ENCODE measurements at regions not wholly inside any gene's neighbourhood (a gene's known extent, or its start where the extent isn't known, plus 50 kb on each side); places are given as distances from the start of the nearest gene placed in this dataset.
"Not testable (repeated sequence)": the region's sequence is repeated elsewhere in the genome, so short reads cannot be mapped to it uniquely, and the experiment has no call there.

DNA sequence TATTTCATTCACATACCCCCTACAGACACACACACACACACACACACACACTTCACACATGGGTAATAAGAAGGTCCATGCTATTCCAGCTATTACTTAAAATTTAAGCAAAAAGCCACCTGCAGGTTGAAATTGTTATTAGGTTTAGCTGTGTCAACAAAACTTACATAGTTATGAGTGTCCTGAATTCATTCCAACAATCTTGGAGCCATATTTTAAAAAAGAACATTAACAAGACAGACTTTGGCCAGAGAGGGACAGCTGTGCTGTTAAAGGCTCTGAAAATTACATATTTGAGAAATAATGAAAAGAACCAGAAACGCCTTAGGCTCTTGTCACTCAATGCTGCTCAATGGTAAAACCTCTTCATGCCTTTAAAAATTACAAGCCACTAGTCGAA lies 455.3 kb downstream of the EPM2A start:
- POLR2A ChIA-PET, result no interaction called here
- no peaks in the 10 kb centered on the region for H3K36me3 Mint-ChIP-seq (ENCODE audit: insufficient read depth, unreplicated experiment)
- H3K27me3 Mint-ChIP-seq (ENCODE audit: insufficient read depth, unreplicated experiment), result no peaks in the 10 kb centered on the region
- intact Hi-C loops (cut with micrococcal nuclease; ENCODE audit: unreplicated experiment), result no loop called here
- no peak overlapping the region for H3K27ac Mint-ChIP-seq (ENCODE audit: unreplicated experiment)
- TF ChIP-seq, protein P1, sequence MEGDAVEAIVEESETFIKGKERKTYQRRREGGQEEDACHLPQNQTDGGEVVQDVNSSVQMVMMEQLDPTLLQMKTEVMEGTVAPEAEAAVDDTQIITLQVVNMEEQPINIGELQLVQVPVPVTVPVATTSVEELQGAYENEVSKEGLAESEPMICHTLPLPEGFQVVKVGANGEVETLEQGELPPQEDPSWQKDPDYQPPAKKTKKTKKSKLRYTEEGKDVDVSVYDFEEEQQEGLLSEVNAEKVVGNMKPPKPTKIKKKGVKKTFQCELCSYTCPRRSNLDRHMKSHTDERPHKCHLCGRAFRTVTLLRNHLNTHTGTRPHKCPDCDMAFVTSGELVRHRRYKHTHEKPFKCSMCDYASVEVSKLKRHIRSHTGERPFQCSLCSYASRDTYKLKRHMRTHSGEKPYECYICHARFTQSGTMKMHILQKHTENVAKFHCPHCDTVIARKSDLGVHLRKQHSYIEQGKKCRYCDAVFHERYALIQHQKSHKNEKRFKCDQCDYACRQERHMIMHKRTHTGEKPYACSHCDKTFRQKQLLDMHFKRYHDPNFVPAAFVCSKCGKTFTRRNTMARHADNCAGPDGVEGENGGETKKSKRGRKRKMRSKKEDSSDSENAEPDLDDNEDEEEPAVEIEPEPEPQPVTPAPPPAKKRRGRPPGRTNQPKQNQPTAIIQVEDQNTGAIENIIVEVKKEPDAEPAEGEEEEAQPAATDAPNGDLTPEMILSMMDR (IDR thresholded peaks at IDR 0.05; ENCODE audit: insufficient read depth in 1 of 2, low read depth in 1 of 2, low read length in 1 of 2, severe bottlenecking in 1 of 2, unreplicated experiment in 1 of 2), result no peak
- Histone ChIP-seq H3K4me3 (ENCODE audit: low read depth, low read length) (no peak overlapping the region), H3K27me3 (replicated peaks; ENCODE audit: control insufficient read depth, insufficient read depth, low read length) (no peaks in the 10 kb centered on the region), H3K9me3 (no peaks in the 10 kb centered on the region), H3K4me1 (peaks cover 9% of the 10 kb centered on the region), H3K36me3 (ENCODE audit: control insufficient read depth, insufficient read depth, low read length) (no peaks in the 10 kb centered on the region)
- no peaks in the 10 kb centered on the region for H3K9me3 Mint-ChIP-seq (ENCODE audit: unreplicated experiment)
- CTCF ChIA-PET, result no interaction called here
- no peak for DNase-seq
- no peak overlapping the region for H3K4me3 Mint-ChIP-seq (ENCODE audit: unreplicated experiment)
- BruUV-seq (replicated peaks), result no TSS peak
- H3K4me1 Mint-ChIP-seq (ENCODE audit: low read depth, unreplicated experiment), result peaks cover 4% of the 10 kb centered on the region

DNA sequence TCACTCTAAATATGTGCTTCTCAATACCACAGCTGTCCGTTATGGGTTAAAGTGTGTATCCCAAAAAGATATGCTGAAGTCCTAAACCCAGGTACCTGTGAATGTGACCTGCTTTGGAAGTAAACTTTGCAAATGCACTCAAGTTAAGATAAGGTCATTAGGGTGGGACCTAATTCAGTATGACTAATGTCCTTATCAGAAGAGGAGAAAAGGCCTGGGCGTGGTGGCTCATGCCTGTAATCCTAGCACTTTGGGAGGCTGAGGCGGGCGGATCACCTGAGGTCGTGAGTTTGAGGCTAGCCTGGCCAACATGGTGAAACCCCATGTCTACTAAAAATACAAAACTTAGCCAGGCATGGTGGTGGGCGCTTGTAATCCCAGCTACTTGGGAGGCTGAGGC lies 452.1 kb downstream of the EPM2A start:
- not testable (repeated sequence) for BruUV-seq (replicated peaks)

DNA sequence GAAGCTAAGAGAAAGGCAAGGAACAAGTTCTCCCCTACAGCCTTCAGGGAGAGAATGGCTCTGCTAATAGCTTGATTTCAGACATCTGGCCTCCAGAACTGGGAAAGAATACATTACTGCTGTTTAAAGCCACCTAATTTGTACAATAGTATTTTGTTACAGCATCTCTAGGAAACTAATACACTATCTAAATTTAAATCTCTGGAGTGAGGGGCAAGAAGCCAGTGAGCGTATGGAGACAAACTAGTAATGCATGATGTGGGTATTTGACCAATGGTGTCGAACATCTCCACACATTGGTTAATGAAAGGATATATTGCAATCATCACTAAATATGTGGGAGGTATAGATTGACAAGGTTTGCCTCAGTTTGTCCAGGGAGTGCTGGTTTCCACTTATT lies 451.5 kb downstream of the EPM2A start:
- Mint-ChIP-seq H3K27me3 (ENCODE audit: insufficient read depth, unreplicated experiment) (no peaks in the 10 kb centered on the region), H3K27ac (ENCODE audit: unreplicated experiment) (no peak overlapping the region), H3K9me3 (ENCODE audit: unreplicated experiment) (no peaks in the 10 kb centered on the region), H3K4me1 (ENCODE audit: low read depth, unreplicated experiment) (no peaks in the 10 kb centered on the region), H3K36me3 (ENCODE audit: insufficient read depth, unreplicated experiment) (no peaks in the 10 kb centered on the region), H3K4me3 (ENCODE audit: unreplicated experiment) (no peak overlapping the region)
- DNase-seq, result no peak
- ChIA-PET POLR2A (no interaction called here), CTCF (no interaction called here)
- intact Hi-C loops (cut with micrococcal nuclease; ENCODE audit: unreplicated experiment), result loop anchor here (2.0 kb wide), 1 partner anchor 17 kb away; no protein-coding TSS in a partner anchor
- Histone ChIP-seq H3K4me1 (peaks cover 9% of the 10 kb centered on the region; the same call in 1 of the 2 replicates), H3K4me3 (ENCODE audit: low read depth, low read length) (no peak overlapping the region), H3K27me3 (replicated peaks; ENCODE audit: control insufficient read depth, insufficient read depth, low read length) (no peaks in the 10 kb centered on the region), H3K9me3 (peaks cover 3% of the 10 kb centered on the region; the same call in 1 of the 2 replicates), H3K36me3 (ENCODE audit: control insufficient read depth, insufficient read depth, low read length) (no peaks in the 10 kb centered on the region)
- TF ChIP-seq, protein P1 (IDR thresholded peaks at IDR 0.05; ENCODE audit: insufficient read depth in 1 of 2, low read depth in 1 of 2, low read length in 1 of 2, severe bottlenecking in 1 of 2, unreplicated experiment in 1 of 2), result no peak
- no TSS peak for BruUV-seq (replicated peaks)

More for the DNA sequence above, 452.1 kb downstream of the EPM2A start:
- H3K27me3 Mint-ChIP-seq (ENCODE audit: insufficient read depth, unreplicated experiment); H3K36me3 ChIP-seq (ENCODE audit: control insufficient read depth, insufficient read depth, low read length); H3K4me3 ChIP-seq (ENCODE audit: low read depth, low read length); H3K4me3 Mint-ChIP-seq (ENCODE audit: unreplicated experiment); H3K4me1 ChIP-seq; H3K27ac Mint-ChIP-seq (ENCODE audit: unreplicated experiment); H3K4me1 Mint-ChIP-seq (ENCODE audit: low read depth, unreplicated experiment); H3K9me3 ChIP-seq; H3K36me3 Mint-ChIP-seq (ENCODE audit: insufficient read depth, unreplicated experiment); POLR2A ChIA-PET; H3K9me3 Mint-ChIP-seq (ENCODE audit: unreplicated experiment); H3K27me3 ChIP-seq (replicated peaks; ENCODE audit: control insufficient read depth, insufficient read depth, low read length): not testable (repeated sequence)
- CTCF ChIA-PET, result interaction anchor here (1.0 kb wide), 1 partner anchor 350 kb away, joined by 3 read pairs; no protein-coding TSS in a partner anchor
- intact Hi-C loops (cut with micrococcal nuclease; ENCODE audit: unreplicated experiment), result loop anchor here (2.0 kb wide), 1 partner anchor 16 kb away; no protein-coding TSS in a partner anchor
- DNase-seq, result peak; percentile 31 to 56

DNA sequence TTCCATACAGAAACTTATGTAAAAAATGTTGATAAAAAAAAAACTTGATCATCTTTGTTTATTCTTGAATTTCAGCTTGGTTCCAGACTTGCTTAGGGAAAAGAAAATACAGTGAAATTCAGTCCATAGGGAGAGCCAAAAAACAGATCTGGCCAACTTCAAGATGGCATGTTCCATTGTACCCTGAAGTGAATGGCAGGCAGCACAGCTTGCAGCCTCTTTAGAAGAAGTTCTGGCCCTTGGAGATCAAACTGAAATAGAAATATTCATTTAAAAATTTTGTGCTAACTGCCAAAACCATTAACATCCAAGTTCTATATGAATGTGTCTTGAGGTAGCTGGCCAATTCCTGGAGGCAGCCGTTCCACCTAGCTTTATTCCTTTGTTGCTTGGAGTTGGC lies 448.4 kb downstream of the EPM2A start:
- Mint-ChIP-seq H3K27ac (ENCODE audit: unreplicated experiment) (no peak overlapping the region), H3K4me1 (ENCODE audit: low read depth, unreplicated experiment) (no peaks in the 10 kb centered on the region), H3K27me3 (ENCODE audit: insufficient read depth, unreplicated experiment) (no peaks in the 10 kb centered on the region), H3K4me3 (ENCODE audit: unreplicated experiment) (no peak overlapping the region), H3K9me3 (ENCODE audit: unreplicated experiment) (no peaks in the 10 kb centered on the region), H3K36me3 (ENCODE audit: insufficient read depth, unreplicated experiment) (no peaks in the 10 kb centered on the region)
- CTCF ChIA-PET, result no interaction called here
- no peak overlapping the region for H3K4me3 ChIP-seq (ENCODE audit: low read depth, low read length)
- DNase-seq, result no peak
- H3K4me1 ChIP-seq, result peaks cover 9% of the 10 kb centered on the region; the same call in 1 of the 2 replicates
- no peaks in the 10 kb centered on the region for H3K36me3 ChIP-seq (ENCODE audit: control insufficient read depth, insufficient read depth, low read length)
- no peaks in the 10 kb centered on the region for H3K27me3 ChIP-seq (replicated peaks; ENCODE audit: control insufficient read depth, insufficient read depth, low read length)
- peaks cover 3% of the 10 kb centered on the region; the same call in 1 of the 2 replicates for H3K9me3 ChIP-seq
- no TSS peak for BruUV-seq (replicated peaks)
- POLR2A ChIA-PET, result no interaction called here
- TF ChIP-seq, protein P1 (IDR thresholded peaks at IDR 0.05; ENCODE audit: insufficient read depth in 1 of 2, low read depth in 1 of 2, low read length in 1 of 2, severe bottlenecking in 1 of 2, unreplicated experiment in 1 of 2), result no peak
- intact Hi-C loops (cut with micrococcal nuclease; ENCODE audit: unreplicated experiment), result no loop called here
